Esophagus muscularis mucosa (tissue), 3 donors: ENCODE measurements at regions not wholly inside any gene's neighbourhood (a gene's known extent, or its start where the extent isn't known, plus 50 kb on each side); places are given as distances from the start of the nearest gene placed in this dataset.

Experiments used
- POLR2A ChIP-seq: fragments of 450-650 bp; IDR thresholded peaks from one replicate; pipeline ENCODE4 v1.6.1; 2017; ENCODE audit warnings: antibody characterized with exemption, moderate library complexity, mild to moderate bottlenecking, low read depth
- TF ChIP-seq, protein P1 (sequence below), 3 experiments: fragments of 200-600 bp in 2 of 3; fragments of 450-650 bp in 1 of 3; sonication (generic) in 2 of 3; IDR thresholded peaks; one replicate each; pipeline ENCODE4 v1.5.1; 2017 to 2019; ENCODE audit warnings: antibody characterized with exemption in 3 of 3, mild to moderate bottlenecking in 2 of 3, moderate library complexity in 1 of 3

DNA sequence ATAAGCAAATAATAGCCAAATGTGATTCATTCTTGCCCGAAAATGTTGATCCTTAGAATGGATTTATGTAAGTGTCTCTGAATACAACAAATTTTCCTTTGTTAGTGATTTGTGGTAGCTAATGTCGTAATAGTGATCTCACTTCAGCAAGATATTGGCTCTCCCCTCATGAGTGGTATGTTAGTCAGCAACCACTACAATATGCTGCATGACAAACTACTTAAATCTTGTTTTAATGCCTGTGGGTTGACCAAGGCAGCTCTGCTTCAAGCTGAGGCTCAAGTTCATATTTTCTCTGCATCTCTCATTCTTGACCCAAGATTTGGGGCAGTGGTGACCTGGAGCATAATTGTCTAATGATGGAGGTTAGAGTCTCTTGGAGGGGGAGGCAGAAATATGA lies 49.8 kb upstream of the GALNT15 start:
- TF ChIP-seq, protein P1, sequence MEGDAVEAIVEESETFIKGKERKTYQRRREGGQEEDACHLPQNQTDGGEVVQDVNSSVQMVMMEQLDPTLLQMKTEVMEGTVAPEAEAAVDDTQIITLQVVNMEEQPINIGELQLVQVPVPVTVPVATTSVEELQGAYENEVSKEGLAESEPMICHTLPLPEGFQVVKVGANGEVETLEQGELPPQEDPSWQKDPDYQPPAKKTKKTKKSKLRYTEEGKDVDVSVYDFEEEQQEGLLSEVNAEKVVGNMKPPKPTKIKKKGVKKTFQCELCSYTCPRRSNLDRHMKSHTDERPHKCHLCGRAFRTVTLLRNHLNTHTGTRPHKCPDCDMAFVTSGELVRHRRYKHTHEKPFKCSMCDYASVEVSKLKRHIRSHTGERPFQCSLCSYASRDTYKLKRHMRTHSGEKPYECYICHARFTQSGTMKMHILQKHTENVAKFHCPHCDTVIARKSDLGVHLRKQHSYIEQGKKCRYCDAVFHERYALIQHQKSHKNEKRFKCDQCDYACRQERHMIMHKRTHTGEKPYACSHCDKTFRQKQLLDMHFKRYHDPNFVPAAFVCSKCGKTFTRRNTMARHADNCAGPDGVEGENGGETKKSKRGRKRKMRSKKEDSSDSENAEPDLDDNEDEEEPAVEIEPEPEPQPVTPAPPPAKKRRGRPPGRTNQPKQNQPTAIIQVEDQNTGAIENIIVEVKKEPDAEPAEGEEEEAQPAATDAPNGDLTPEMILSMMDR (IDR thresholded peaks at IDR 0.05) = no peak
- TF ChIP-seq POLR2A = no peak
